ENCODE measurements at regions not wholly inside any gene's neighbourhood (a gene's known extent, or its start where the extent isn't known, plus 50 kb on each side); places are given as distances from the start of the nearest gene placed in this dataset.
"Not testable (repeated sequence)": the region's sequence is repeated elsewhere in the genome, so short reads cannot be mapped to it uniquely, and the experiment has no call there.

DNA sequence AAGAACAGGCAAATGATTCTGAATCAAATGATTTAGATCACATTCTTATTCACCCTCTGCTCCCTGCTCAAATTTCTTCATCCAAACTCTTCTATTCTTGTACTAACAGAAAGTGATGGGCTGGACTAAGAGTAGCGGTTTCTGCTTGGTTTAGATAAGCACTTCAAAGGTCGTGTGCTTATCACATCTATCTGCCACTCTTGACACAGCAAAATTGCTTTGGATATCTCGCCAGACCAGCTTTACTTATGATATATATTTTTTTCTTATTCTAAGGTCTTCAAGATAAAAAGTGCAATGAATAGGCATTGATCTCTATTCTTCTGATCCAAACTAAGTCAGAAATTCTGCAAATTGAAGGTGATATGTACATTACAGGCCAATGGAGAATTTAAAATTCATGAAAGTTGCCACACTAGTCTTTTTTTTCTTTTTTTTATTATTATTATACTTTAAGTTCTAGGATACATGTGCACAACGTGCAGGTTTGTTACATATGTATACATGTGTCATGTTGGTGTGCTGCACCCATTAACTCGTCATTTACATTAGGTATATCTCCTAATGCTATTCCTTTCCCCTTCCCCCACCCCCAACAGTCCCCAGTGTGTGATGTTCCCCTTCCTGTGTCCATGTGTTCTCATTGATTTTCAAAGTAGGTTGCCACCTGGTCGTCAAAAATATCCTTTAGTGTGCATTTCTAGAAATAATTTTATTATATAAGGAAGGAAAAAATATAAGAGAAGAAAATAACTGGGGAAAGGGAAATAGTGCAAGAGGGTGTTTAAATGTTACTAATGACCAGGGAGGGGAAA, 1941.0 kb upstream of the RAG2 start:
- no peak for DNase-seq

DNA sequence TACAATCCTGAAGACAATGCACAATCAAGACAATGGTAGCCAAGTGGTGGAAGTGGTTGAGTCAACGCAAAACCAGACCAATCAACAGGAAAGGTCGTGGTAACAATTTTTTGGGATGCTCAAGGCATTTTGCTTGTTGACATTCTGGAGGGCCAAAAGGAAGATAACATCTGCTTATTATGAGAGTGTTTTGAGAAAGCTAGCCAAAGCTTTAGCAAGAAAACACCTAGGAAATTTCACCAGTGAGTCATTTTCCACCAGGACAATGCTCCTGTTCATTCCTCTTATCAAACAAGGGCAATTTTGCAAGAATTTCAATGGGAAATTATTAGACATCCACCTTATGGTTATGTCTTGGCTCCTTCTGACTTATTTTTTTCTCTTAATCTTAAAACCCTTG, 1932.2 kb upstream of the RAG2 start:
- DNase-seq = no peak

DNA sequence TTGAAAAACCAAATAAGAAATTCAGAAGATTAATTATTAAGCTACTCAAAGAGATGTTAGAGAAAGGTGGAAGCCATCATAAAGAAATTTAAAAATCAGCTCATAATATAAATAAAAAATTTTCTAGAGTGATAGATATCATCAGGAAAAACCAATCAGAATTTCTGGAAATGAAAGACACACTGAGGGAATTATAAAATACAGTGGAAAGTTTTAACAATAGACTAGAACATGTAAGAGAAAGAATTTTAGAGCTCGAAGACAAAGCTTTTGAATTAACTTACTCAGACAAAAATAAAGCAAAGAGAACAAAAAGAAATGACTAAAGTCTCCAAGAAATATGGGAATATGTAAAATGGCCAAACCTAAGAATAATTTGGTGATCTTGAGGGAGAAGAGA, 1926.9 kb upstream of the RAG2 start:
- no peak for DNase-seq

DNA sequence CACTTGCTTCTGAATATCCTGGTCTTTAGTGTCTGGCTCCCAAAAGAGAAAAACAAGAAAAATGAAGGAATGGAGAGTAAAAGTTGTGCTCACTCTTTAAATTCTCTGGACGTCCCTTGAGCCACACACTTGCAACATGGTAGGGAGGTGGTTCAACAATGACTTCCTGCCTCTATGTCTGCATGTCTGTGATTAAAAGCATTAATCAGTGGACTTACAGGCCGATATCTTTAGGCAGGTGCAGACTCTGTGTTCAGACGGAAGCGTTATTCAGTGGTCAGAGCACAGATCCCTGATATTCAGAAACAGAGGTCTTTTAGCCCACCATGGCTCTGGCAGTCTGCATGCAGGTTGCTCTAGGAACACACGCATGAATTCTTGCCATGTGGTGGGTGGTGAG, 1920.0 kb upstream of the RAG2 start:
- no peak for DNase-seq

DNA sequence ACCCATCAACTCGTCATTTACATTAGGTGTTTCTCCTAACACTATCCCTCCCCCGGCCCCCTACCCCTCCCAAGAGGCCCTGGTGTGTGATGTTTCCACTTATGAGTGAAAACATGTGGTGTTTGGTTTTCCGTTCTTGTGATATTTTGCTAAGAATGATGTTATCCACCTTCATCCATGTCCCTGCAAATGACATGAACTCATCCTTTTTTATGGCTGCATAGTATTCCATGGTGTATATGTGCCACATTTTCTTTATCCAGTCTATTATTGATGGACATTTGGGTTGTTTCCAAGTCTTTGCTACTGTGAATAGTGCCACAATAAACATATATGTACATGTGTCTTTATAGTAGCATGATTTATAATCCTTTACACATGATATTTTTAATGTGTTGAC, 1914.8 kb upstream of the RAG2 start:
- not testable (repeated sequence) for DNase-seq

DNA sequence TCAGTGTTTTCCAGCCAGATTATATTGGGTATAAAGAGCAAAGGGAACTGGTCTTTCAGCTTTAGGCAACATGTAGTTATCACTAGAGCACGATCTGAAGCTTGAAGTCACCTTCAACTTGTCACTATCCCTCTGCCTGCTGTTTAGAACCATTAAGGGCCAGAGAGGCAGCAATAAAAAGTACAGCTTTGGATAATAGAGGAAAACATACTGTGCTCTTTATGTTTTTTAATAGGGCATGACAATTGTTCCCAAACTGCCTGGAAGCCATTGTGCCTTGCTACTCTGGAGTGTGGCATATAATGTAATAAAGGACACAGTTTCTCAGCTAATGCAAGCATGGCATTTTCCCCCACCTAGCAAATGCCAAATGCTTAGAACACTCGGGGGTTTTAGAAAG, 1912.0 kb upstream of the RAG2 start:
- DNase-seq = no peak

DNA sequence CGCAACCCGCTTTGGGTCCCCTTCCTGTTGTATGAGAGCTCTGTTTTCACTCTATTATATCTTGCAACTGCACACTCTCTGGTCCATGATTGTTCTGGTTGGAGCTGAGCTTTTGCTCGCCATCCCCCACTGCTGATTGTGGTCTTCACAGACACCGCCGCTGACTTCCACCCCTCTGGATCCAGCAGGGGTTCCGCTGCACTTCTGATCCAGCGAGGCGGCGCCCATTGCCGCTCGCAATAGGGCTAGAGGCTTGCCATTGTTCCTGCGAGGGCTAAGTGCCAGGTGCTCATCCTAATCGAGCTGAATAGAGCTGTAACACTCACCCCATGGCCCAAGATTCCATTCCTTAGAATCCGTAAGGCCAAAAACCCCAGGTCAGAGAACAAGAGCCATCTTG, 1905.8 kb upstream of the RAG2 start:
- no peak for DNase-seq

DNA sequence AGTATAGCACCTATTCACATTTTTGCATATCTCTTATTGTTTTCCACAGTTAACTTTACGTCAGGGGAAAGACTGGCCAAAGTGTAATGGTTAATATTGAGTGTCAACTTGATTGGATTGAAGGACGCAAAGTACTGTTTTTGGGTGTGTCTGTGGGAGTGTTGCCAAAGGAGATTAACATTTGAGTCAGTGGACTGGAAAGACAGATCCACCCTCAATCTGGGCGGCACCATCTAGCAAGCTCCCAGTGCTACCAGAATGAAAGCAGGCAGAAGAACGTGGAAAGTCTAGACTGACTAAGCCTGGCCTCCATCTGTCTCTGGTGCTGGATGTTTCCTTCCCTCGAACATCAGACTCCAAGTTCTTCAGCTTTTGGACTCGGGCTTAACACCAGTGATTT, 1900.7 kb upstream of the RAG2 start:
- DNase-seq = no peak

DNA sequence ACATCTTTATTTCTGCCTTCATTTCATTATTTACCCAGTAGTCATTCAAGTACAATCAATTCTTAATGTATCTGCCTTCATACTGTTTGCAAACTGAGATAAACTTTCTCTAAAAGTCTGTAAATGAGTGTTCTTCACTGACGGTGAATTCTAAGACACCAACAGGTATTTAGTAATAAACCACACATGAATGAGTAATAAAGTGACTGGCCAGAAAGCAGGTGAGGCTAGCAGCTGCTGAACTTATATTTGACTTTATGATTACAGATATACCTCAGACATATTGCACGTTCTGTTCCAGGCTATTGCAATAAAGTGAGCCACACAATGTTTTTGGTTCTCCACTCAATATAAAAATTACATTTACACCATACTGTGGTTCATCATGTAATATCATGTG, 1894.0 kb upstream of the RAG2 start:
- DNase-seq = no peak

DNA sequence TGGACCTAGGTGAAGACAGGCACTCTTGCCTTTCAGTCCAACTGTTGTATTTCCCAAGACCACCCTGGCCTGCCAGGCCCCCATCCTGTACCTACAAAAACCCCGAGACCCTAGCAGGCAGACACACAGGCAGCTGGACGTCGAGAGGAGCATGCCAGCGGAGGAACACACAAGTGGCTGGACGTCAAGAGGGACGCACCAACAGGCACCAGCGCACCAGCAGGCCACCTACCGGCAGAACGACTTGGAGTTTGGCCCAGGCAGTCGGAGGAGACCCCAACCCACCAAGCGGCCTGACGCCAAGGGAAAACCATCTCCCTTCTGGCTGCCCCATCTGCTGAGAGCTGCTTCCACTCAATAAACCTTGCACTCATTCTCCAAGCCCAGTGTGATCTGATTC, 1883.4 kb upstream of the RAG2 start:
- DNase-seq = no peak

DNA sequence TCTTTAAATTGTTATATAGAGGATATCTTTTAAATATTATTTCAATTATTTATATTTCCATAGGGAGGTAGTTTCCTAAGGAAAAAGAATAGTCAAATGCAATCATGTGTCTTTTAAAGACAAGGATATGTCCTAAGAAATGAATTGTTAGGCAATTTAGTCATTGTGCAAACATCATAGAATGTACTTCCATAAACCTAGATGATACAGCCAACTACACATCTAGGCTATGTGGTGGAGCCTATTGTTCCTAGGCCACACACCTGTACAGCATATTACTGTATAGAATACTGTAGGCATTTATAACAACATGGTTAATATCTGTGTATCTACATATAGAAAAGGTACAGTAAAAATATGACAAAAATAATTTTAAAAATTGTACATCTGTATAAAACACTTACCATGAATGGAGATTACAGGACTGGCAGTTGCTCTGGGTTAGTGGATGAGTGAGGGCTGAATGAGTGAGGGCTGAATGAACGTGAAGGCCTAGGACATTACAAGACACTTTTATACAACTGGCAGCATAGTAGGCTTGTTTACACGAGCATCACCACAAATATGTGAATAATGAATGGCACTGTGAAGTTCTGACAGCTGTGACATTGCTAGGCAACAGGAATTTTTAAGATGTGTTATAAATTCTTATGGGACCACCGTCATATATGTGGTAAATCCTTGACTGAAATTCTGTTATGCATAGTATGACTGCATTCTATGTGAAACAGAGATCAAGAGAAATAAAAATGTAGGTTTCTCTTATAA, 1879.0 kb upstream of the RAG2 start:
- DNase-seq = no peak

DNA sequence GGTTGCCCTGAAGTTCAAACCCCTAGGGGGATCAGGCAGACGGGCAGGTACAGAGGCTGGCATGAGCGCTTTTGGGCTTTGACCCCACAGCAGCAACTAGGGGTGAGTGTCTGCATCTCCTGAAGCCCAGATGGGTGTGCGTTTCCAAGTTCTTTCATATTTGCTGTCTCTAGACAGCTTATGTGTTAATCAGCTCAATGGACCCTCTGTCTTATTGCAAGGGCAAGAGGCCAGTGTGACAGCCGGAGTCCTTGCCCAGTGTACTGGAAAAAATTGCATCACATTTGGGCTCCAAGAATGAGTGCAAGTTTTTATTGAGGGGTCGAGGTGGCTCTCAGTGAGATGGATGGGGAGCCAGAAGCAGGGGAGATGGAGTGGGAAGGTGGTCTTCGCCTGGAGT, 1863.7 kb upstream of the RAG2 start:
- no peak for DNase-seq

DNA sequence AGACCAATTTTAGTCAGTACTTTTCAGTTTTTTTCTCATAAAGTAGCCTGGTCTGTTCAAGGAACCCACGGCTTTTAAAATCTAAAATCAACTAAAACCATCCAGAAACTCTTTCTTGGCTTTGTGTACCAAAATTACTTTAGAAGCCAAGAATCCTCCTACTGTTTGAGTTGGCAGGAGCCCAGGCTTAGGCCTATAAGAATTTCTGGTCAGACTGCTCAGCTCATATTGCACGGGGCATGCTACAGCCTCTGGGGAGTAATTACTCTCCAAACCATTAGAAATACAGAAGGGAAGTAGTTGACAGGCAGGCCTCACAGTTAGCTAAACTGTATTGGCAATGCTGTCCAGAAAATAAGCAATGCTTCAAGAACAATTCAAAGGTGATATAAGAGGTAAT, 1862.9 kb upstream of the RAG2 start:
- DNase-seq = no peak

DNA sequence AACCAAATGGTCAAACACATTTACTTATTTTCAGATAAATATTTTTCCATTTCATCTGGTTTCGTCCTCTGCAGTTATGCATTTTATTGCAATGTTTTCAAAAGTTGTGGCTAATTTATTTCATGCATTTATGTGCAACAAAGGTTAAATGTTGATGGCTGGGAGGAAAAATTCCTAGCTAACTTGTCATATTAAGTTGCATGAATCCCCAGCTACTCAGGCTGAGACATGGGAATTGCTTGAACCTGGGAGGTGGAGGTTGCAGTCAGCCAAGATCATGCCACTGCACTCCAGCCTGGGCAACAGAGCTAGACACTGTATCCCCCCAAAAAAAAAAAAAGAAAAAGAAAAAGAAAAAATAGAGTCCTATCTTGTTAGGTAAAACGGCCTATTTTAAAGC, 1862.4 kb upstream of the RAG2 start:
- DNase-seq = no peak

DNA sequence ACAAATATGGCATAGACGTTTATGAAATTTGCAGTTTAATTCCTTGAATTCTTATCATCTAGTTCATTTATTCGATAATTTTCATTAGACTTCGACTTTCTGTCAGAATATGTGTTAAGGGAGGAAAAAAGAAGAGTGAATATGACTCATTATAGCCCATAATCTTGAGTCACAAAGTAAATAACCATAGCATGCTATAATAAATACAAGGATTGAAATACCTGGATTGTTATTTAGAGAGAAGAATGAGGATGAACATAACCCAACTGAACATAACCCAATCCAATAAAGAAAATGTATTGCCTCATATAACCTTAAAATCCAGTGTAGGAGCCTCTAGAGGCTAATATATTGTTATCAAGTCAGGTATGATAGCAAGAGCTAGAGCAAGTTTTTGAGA, 1858.3 kb upstream of the RAG2 start:
- DNase-seq = no peak

DNA sequence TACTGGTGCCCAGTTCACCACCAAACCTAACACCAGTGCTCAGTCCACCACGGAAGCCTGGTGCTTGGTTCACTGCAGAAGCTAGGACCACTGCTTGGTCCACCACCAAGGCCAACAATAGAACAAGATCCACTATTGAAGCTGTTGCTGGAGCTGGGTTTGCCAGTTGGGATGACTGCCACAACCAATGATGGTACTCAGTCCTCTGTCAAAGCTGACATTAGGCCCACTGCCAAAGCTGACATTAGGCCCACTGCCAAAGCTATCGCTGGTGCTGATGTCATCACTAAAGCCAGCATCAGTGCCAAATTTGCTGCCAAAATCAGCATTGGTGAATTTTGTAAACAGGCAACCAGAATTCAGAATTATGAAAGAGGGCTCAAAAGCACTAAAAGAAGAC, 1850.2 kb upstream of the RAG2 start:
- no peak for DNase-seq

DNA sequence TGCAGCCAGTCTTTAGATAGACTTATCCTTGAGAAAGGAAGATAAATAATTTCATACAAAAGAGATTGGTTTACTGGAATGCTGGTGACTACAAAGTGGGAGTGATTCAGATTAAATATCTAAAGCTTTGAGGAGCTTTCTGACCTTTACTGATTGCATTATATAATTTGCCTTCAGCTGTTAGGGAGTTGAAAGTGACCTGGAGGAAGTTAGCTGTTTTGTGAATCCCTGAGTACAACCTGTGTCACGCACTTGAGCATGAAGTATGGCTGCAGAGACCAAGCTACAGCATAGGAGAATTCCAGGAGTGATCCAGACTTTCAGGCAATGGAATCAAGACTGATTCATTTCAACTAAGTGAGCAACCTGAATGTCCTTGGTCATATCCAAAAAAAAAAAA, 1848.3 kb upstream of the RAG2 start:
- no peak for DNase-seq

DNA sequence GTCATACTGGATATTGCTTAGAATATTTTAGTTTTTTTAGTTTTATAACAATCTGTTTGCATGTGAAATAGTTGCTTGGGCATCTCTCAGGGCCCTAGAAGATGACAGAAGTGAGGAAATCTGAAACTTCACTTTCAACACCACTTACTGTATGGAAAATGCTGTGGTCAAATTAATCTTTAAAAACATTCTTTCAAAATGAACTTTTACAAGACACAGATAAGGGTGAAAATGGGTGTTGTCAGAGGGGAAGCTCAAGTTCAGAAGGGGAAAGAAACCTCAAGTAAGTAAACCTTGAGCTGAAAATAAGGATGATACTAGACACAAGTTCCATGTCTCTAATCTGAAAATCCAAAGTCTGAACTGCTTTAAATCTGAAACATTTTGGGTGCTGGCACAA, 1840.1 kb upstream of the RAG2 start:
- no peak for DNase-seq

DNA sequence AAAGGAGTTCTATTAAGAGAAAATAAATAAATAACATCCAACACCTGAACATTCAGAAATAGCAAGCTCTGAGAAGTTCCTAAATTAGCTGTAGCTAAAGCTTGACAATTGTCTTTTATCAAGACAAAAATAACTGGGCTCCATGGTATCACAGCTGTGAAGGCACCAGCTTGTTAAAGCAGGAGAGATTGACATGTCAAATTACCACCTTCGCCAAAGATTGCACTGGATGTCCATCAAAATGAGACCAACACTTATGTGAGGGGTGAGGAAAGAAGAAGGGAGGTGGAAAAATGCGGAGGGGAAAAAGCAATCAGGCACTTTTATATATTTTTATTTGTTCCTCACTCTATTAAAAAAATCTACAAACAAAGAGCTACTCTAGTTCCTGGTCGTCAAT, 1827.5 kb upstream of the RAG2 start:
- DNase-seq = no peak

DNA sequence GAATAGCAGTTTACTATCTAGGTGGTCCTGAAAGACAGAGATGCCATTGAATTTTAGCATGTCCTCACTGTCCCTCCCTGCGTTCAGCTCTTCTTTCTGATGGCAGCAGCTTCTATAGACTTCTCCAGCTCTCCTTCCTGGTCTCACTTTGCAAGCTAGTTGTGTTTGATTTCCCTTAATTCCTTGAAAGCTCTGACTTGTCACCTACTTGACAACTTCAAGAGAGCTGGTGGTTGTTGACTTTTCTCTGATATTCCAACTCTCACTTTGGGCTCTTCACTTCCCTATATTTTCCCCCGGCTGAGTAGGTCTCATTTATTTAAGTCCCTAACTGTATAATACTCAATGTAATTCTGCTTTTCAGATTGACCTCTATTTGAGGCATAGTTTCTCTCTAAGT, 1825.0 kb upstream of the RAG2 start:
- no peak for DNase-seq

DNA sequence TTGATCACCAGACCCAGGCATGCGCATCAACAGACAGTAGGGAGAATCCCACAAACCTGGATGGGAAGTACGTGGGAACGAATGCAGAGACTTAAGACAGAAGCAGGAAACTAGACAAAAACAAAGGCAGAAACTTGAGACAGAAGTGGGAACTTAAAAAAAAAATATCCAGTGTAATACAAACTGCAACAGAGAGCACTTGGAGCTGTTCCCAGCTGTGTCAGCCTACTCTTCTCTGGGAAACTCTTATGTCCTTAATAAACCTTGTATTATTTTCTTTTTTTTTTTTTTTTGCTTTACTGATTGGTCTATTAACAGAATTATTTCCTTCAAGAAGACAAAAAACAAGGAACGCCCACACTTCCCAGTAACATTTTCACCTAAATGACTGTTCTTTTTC, 1818.1 kb upstream of the RAG2 start:
- no peak for DNase-seq

DNA sequence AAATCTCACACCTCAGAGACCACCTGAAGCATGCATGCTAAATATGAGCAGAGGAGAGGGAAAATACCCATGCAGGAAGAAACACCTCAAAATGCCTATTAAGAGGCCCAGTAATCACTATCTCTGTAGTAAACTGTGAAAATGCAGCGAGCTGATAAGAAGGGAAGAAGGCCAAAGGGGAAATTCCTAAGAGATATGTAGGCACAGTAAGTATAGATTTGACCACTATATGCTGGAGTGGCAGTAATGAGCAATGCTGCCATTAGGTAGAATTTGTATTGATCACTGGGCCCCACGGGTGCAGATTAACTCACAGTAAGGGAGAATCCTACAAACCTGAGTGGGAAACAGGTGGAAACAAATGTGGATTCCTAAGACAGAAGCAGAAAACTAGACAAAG, 1813.1 kb upstream of the RAG2 start:
- no peak for DNase-seq

DNA sequence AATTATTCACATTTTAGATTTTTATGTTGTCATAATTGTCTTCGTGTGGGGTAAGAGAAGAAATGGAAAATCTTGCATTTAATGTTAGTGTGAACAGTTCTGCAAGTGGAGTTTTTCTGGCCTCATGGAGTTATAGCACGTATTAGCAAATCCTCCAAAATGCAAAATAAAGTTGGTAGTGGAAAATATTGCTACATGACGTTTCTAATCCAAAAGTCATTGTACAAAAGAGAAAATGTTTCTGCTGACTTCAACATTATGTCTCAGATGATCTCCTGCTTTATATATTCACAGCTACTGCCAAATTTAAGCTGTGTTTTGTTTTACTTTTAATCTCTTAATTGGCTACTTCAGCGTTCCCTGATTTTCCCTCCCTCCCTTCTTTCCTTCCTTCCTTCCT, 1804.0 kb upstream of the RAG2 start:
- no peak for DNase-seq

DNA sequence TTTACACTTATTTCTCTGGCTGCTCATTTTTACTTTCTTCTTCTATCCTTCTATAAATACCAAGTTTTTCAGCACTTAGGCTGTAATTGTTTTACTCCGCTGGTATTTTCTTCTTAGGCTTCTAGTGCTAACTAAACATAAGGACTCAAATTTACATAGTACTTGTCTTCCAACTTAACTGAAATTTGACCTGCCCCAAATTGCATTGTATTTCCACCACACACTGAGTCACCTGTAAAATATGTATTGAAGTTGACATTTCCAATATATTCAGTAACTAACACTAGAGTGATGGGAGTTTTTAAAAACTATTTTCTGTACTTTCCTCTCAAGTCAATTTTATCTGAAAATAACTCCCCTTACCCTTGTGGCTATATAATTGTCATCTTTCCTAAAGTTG, 1794.1 kb upstream of the RAG2 start:
- DNase-seq = no peak

DNA sequence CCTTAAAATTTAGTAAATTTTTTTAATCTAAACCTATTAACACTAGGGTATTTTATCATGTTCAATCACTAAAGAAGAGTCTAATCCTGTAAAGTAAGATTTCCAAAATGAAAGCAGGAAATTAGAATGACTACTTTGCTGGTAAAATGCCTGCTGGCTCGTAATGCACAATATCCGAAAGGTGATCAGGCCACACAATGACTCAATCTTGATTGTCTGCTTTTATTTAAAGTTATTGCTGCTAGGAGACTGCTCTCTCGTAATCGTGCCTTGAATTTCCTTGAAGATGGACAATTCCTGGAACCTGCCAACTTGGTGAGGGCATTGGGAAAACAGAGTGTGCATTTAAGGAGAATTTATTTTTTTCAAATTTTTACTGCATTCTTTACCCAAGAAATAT, 1786.5 kb upstream of the RAG2 start:
- no peak for DNase-seq

Measured in NCI-H1092 (cell line).